GM19468 (cell line): ENCODE measurements at regions not wholly inside any gene's neighbourhood (a gene's known extent, or its start where the extent isn't known, plus 50 kb on each side); places are given as distances from the start of the nearest gene placed in this dataset.

Experiments
- ATAC-seq: cut with Tn5 transposase; IDR thresholded peaks from one replicate; pipeline ENCODE4 v1.9.1; 2021; ENCODE audit warnings: mild to moderate bottlenecking, moderate library complexity, moderate number of reproducible peaks; ENCODE audit not compliant: unreplicated experiment; ENCODE audit errors: extremely low read depth

DNA sequence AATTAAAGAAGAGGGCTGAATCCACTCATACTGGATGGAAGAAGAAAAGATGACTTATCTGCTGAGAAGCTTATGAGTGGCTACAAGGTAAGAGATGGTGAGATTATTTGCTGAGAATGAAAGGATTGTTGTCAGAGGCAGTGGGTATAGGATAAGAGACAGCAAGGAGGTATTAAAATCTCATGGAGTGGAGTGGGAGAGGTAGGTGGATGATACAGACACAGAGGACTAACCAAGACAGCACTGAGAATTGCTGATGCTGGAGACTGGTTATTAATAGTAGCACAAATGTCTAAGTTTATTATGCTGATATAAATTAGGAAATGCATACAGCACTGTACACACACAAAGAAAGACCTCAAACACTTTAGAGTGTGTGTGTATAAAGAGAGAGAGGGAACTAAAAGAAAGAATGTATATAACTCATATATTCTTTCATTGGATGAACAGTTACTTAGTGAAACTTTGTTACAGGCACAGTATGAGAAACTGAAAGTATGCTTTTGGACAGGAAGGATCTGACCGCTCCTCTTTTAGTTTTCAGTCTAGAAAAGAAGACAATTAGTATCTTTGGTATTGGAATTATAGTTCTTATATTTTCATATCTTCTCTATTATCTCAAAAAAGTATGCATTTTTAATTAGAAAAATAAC is 543.1 kb downstream of the LRFN5 start:
- ATAC-seq = no peak

- ATAC-seq = no peak
Observed at GRCh38 chr14:42145766-42146165, 539.1 kb downstream of the LRFN5 start.

- no peak for ATAC-seq
Observed at GRCh38 chr14:42143114-42143513, 536.4 kb downstream of the LRFN5 start.

GRCh38 chr14:42141328-42141727 is 534.7 kb downstream of the LRFN5 start:
- no peak for ATAC-seq

- ATAC-seq = no peak
Observed at GRCh38 chr14:42140831-42141279, 534.2 kb downstream of the LRFN5 start.

DNA sequence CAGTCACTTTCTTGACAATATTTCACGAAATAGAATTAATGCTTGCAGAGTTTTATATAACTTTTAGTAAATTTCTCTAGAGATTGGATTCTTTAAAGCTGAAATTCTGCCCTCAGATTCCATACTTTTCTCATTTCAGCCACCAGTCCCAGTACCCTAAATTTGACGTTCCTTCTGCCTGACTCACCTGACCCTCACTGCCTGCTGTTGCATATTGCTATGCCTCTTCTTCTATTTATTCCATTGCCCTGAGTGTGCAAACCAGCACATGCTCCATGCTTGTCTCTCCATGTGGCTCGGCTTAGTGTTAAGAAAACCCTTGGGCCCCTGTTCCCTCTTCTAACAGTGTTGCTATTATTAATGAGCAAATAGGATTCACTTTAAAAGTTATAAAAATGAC is 533.3 kb downstream of the LRFN5 start:
- ATAC-seq = no peak

GRCh38 chr14:42138406-42138805 is 531.7 kb downstream of the LRFN5 start:
- ATAC-seq = no peak

DNA sequence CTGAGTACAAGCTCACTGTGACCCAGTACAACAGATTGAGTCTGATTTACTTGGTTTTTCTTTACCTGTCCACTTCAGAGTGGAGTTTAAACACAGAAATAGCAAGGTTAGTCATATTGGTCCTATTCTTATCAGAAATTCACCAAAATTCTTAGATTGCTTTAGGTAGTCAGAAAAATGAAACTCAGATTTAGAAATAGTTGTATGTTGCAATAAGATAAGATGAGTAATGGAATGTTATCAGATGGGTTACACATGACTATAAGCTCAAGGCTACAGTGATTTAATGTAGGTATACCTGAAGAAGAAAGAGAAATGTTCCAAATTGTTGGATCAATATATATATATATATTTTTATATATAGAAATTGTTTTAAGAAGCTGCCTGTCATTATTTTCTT is 524.1 kb downstream of the LRFN5 start:
- ATAC-seq = no peak

GRCh38 chr14:42123526-42123925 is 516.9 kb downstream of the LRFN5 start:
- ATAC-seq = no peak

DNA sequence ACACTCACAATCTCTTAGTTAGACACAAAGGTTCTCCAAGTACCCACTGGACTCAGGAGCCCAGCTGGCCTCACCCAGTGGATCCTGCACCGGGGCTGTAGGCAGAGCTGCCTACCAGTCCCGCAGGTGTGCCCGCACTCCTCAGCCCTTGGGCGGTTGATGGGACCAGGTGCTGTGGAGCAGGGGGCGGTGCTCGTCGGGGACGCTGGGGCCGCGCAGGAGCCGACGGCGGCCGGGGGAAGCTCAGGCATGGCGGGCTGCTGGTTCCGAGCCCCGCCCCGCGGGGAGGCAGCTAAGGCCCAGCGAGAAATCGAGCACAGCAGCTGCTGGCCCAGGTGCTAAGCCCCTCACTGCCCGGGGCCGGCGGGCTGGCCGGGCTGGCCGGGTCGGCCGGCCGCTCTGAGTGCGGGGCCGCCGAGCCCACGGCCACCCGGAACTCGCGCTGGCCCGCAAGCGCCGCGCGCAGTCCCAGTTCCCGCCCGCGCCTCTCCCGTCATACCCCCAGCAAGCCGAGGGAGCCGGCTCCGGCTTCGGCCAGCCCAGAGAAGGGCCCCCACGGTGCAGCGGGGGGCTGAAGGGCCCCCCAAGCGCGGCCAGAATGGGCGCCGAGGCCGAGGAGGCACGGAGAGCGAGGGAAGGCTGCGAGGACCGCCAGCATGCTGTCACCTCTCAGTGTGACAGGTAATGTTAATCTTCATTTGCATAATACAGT is 506.8 kb downstream of the LRFN5 start:
- no peak for ATAC-seq

DNA sequence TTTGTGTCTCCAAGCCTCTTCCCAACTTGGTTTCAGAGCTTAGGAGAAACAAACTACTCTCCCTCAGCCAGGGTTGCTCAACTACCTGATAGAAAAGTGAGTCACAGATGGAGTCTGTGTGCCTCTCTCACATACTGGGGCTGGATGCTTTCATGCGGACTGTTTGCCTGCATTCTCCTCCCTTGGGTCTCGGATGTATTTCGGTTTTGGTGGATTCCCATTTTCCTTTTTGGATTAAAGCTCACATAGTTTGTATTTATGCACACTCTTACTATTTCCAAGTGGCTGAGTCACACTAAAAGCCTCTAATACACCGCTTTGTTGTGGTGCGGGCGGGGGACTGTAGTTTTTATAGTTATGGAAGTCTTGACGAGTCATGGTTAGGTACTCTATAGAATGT is 505.4 kb downstream of the LRFN5 start:
- ATAC-seq = no peak

DNA sequence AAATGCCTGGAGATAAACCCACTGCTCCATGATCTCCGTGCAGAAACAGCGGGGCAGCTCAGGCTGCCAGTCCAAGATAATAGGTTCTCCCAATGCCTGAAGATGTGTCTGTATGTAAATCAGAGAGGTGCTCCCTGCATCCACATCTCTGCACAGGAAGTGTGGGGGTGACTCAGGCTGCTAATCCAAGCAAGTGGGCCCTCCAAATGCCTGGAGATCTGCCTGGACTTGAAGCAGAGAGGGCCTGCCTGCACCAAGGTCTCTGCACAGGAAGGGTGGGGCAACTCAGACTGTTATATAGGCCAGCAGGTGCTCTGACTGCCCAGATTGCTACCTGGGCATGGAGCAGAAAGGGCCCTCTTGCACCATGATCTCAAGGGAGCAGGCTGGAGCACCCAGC is 504.7 kb downstream of the LRFN5 start:
- ATAC-seq = no peak

GRCh38 chr14:42110167-42110566 is 503.5 kb downstream of the LRFN5 start:
- ATAC-seq = peak; percentile 52

GRCh38 chr14:42095155-42095554 is 488.5 kb downstream of the LRFN5 start:
- no peak for ATAC-seq

- no peak for ATAC-seq
Observed at GRCh38 chr14:42090122-42090521, 483.4 kb downstream of the LRFN5 start.

GRCh38 chr14:42079911-42080310 is 473.2 kb downstream of the LRFN5 start:
- ATAC-seq = no peak

- no peak for ATAC-seq
Observed at GRCh38 chr14:42078345-42078744, 471.7 kb downstream of the LRFN5 start.

GRCh38 chr14:42070031-42070430 is 463.4 kb downstream of the LRFN5 start:
- no peak for ATAC-seq

DNA sequence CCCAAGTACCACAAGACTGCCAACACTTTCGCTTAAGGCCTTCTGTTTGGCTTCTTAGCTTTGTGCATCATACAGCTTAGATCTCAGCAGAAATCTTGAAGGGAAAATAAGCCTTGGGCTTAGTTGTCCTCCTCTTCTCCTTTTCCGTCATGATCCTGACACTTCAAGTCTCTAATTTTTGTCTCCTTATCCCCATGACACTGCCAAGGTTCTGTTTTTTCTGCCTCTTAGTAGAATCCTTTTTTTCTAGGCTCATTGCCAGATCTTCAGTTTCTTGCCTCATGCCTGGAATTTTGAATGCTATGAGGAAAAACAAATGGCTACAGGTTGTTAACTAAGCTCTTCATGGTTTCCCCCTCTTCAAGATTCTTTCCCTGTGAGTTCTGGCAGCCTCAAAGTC is 450.4 kb downstream of the LRFN5 start:
- ATAC-seq = no peak

GRCh38 chr14:42047421-42048055 is 440.9 kb downstream of the LRFN5 start:
- ATAC-seq = no peak

GRCh38 chr14:42045383-42045782 is 438.7 kb downstream of the LRFN5 start:
- ATAC-seq = no peak
